ENCODE measurements at regions not wholly inside any gene's neighbourhood (a gene's known extent, or its start where the extent isn't known, plus 50 kb on each side); places are given as distances from the start of the nearest gene placed in this dataset.
"Not testable (repeated sequence)": the region's sequence is repeated elsewhere in the genome, so short reads cannot be mapped to it uniquely, and the experiment has no call there.

DNA sequence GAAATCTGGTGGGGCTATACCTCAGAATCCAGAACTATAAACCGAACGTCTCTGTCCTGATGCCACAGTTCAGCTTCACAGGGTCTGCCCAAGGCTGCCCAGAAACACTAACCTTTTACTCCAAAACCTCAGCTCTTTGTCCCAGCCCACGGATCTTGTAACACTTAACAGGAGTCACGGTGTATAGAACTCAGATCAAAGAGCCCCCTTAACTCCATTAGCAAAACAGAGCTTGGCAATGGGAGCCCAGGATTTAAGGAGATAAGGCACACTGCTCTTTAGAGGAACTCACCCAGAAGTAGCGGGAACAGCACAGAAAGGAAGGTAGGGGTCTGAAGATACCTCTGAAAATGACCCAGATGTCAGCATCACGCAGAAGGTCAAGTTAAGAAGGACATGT lies 68.8 kb upstream of the SOX14 start:
- Histone ChIP-seq H3K27ac (ENCODE audit: low read depth, low read length) (no peak overlapping the region), H3K4me3 (ENCODE audit: low read length) (no peak overlapping the region), H3K9ac (ENCODE audit: low read depth, low read length) (no peak overlapping the region), H3K4me1 (ENCODE audit: insufficient read depth, low read length) (peaks cover 17% of the 10 kb centered on the region), H3K27me3 (ENCODE audit: insufficient read depth, low read length) (peaks cover 12% of the 10 kb centered on the region; the same call in 1 of the 2 replicates), H3K36me3 (ENCODE audit: insufficient read depth, low read length) (no peaks in the 10 kb centered on the region), H3K9me3 (ENCODE audit: insufficient read depth, low read depth, low read length) (no peaks in the 10 kb centered on the region)
- WGBS = 51% methylated on average over 6 of the region's 6 CpGs

DNA sequence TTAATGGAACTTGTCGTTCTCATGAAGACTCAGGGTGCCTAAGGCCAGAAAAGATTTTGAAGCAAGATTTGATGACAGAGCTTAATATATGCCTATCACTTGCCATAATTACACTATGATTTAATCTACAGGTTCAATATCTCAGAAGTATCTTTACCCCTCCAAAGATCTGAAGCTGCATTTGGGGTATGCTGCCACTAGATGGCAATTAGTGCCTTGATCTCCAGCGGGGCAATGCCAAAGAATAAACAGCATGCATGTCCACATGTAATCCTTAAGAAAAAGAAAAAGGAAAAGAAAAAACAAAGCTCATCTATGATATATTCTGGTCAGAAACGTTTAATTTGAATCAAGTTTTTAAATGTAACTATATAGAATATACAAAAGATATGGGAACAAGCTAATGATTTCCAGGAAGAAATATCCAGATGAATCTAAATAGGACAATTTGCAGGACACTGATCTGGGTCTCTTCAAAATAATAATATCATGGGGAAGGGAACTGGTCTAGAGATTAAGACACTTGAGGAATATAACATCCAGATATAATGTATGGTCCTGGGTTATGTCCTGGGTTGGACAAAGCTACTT lies 55.0 kb upstream of the SOX14 start:
- 10% methylated on average over 2 of the region's 3 CpGs for WGBS
- no peaks in the 10 kb centered on the region for H3K27me3 ChIP-seq (ENCODE audit: insufficient read depth, low read length)
- H3K36me3 ChIP-seq (ENCODE audit: insufficient read depth, low read length) = no peaks in the 10 kb centered on the region
- no peak overlapping the region for H3K9ac ChIP-seq (ENCODE audit: low read depth, low read length)
- H3K9me3 ChIP-seq (ENCODE audit: insufficient read depth, low read depth, low read length) = no peaks in the 10 kb centered on the region
- H3K4me1 ChIP-seq (ENCODE audit: insufficient read depth, low read length) = no peaks in the 10 kb centered on the region
- no peak overlapping the region for H3K4me3 ChIP-seq (ENCODE audit: low read length)
- H3K27ac ChIP-seq (ENCODE audit: low read depth, low read length) = no peak overlapping the region

DNA sequence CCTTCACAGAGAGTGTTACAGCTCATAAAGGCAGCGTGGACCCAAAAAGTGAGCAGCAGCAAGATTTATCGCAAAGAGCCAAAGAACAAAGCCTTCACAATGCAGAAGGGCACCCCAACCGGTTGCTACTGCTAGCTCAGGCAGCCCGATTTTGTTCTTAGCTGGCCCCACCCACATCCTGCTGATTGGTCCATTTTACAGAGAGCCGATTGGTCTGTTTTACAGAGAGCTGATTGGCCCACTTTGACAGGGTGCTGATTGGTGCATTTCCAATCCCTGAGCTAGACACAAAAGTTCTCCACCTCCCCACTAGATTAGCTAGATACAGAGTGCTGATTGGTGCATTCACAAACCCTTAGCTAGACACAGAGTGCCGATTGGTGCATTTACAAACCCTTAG lies 50.1 kb upstream of the SOX14 start:
- WGBS = 94% methylated on average over 6 of the region's 6 CpGs
- H3K27me3 ChIP-seq (ENCODE audit: insufficient read depth, low read length); H3K9ac ChIP-seq (ENCODE audit: low read depth, low read length); H3K4me1 ChIP-seq (ENCODE audit: insufficient read depth, low read length); H3K36me3 ChIP-seq (ENCODE audit: insufficient read depth, low read length); H3K9me3 ChIP-seq (ENCODE audit: insufficient read depth, low read depth, low read length); H3K4me3 ChIP-seq (ENCODE audit: low read length); H3K27ac ChIP-seq (ENCODE audit: low read depth, low read length): not testable (repeated sequence)

Data from HUES64 (cell line).